Smooth muscle cell (in vitro differentiated cells): ENCODE measurements at regions not wholly inside any gene's neighbourhood (a gene's known extent, or its start where the extent isn't known, plus 50 kb on each side); places are given as distances from the start of the nearest gene placed in this dataset.

Experiments
- DNase-seq: peaks from one replicate; lab custom pipeline; 2025; ENCODE audit not compliant: unreplicated experiment; lab: John Stamatoyannopoulos, UW
- H2AFZ ChIP-seq: fragments of 200-600 bp; sonication (generic); 2 replicates; pipeline ENCODE4 v1.6.0; 2016; ENCODE audit warnings: antibody characterized with exemption, low read depth, mild to moderate bottlenecking
- H3F3A ChIP-seq: fragments of 200-600 bp; sonication (generic); 2 replicates; pipeline ENCODE4 v1.6.0; 2017; ENCODE audit warnings: antibody characterized with exemption, low read depth
- H3K27ac ChIP-seq: fragments of 200-600 bp; sonication (generic); 2 replicates; pipeline ENCODE4 v1.5.1; 2016; ENCODE audit warnings: low read depth, mild to moderate bottlenecking
- H3K27me3 ChIP-seq: fragments of 200-600 bp; sonication (generic); 2 replicates; pipeline ENCODE4 v1.6.1; 2016; ENCODE audit warnings: low read depth, mild to moderate bottlenecking
- H3K36me3 ChIP-seq: fragments of 200-600 bp; sonication (generic); 2 replicates; pipeline ENCODE4 v1.5.1; 2016; ENCODE audit warnings: low read depth
- H3K4me1 ChIP-seq: fragments of 200-600 bp; sonication (generic); 2 replicates; pipeline ENCODE4 v1.5.1; 2016; ENCODE audit warnings: low read depth
- H3K4me2 ChIP-seq: fragments of 200-600 bp; sonication (generic); 2 replicates; pipeline ENCODE4 v1.6.0; 2016; ENCODE audit warnings: mild to moderate bottlenecking
- H3K4me3 ChIP-seq: fragments of 200-600 bp; sonication (generic); 2 replicates; pipeline ENCODE4 v1.5.1; 2016; ENCODE audit warnings: mild to moderate bottlenecking
- H3K79me2 ChIP-seq: fragments of 200-600 bp; sonication (generic); 2 replicates; pipeline ENCODE4 v1.6.0; 2016; ENCODE audit warnings: low read depth, mild to moderate bottlenecking
- H3K9ac ChIP-seq: fragments of 200-600 bp; sonication (generic); 2 replicates; pipeline ENCODE4 v1.6.0; 2016; ENCODE audit warnings: low read depth
- H3K9me3 ChIP-seq: fragments of 200-600 bp; sonication (generic); replicated peaks from 2 replicates; pipeline ENCODE4 v1.5.1; 2016; ENCODE audit warnings: low read depth
- H4K20me1 ChIP-seq: fragments of 200-600 bp; sonication (generic); 2 replicates; pipeline ENCODE4 v1.6.0; 2016; ENCODE audit warnings: low read depth
- WGBS: methylation state at CpG from one replicate; pipeline ENCODE4 v1.1.7; 2016; ENCODE audit warnings: low lambda C conversion rate; 5-methylcytosine and 5-hydroxymethylcytosine counted together
- TF ChIP-seq, protein P1 (sequence below): fragments of 200-600 bp; sonication (generic); IDR thresholded peaks from 2 replicates; pipeline ENCODE4 v1.5.1; 2017; ENCODE audit warnings: borderline replicate concordance, mild to moderate bottlenecking, antibody characterized with exemption; ENCODE audit not compliant: insufficient read depth, poor library complexity, severe bottlenecking

- WGBS: 93% methylated on average over 1 of the region's 1 CpG
- TF ChIP-seq, protein P1, sequence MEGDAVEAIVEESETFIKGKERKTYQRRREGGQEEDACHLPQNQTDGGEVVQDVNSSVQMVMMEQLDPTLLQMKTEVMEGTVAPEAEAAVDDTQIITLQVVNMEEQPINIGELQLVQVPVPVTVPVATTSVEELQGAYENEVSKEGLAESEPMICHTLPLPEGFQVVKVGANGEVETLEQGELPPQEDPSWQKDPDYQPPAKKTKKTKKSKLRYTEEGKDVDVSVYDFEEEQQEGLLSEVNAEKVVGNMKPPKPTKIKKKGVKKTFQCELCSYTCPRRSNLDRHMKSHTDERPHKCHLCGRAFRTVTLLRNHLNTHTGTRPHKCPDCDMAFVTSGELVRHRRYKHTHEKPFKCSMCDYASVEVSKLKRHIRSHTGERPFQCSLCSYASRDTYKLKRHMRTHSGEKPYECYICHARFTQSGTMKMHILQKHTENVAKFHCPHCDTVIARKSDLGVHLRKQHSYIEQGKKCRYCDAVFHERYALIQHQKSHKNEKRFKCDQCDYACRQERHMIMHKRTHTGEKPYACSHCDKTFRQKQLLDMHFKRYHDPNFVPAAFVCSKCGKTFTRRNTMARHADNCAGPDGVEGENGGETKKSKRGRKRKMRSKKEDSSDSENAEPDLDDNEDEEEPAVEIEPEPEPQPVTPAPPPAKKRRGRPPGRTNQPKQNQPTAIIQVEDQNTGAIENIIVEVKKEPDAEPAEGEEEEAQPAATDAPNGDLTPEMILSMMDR: no peak
- Histone ChIP-seq H3K4me1 (no peaks in the 10 kb centered on the region), H3K27me3 (no peaks in the 10 kb centered on the region), H4K20me1 (no peaks in the 10 kb centered on the region), H3F3A (no peaks in the 10 kb centered on the region), H3K4me3 (no peak overlapping the region), H3K27ac (no peak overlapping the region), H3K9ac (no peak overlapping the region), H3K36me3 (no peaks in the 10 kb centered on the region), H2AFZ (no peak overlapping the region), H3K79me2 (no peaks in the 10 kb centered on the region), H3K9me3 (no peaks in the 10 kb centered on the region), H3K4me2 (no peak overlapping the region)
- DNase-seq: no peak
Observed at GRCh38 chr11:26106726-26107125, 225.2 kb upstream of the ANO3 start.

- DNase-seq: no peak
- WGBS: 87% methylated on average over 2 of the region's 2 CpGs
Observed at GRCh38 chr11:26109658-26110368, 222.1 kb upstream of the ANO3 start.

DNA sequence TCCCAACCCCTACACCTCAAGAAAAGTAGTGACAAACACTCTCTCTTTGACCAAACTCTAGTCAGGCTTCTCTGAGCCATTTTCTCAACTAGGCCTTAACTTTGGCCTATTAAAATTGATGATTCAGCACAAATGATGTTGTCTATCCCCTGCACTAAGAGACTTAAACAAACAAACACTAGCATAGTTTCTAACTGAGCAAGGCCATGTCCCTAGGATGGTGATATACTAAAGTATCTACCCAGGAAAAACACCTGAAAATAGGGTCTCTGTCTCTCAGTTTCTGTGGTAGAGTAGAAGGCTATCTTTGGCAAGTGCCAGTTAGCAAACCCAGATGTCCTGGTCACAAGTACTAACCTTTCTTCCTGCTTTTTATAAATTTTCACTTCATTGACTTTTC is 219.7 kb upstream of the ANO3 start:
- TF ChIP-seq, protein P1: no peak
- no peak for DNase-seq
- Histone ChIP-seq H2AFZ (no peak overlapping the region), H3K4me3 (no peak overlapping the region), H4K20me1 (no peaks in the 10 kb centered on the region), H3K4me1 (no peaks in the 10 kb centered on the region), H3K9me3 (no peaks in the 10 kb centered on the region), H3K4me2 (no peak overlapping the region), H3F3A (no peaks in the 10 kb centered on the region), H3K27me3 (no peaks in the 10 kb centered on the region), H3K79me2 (no peaks in the 10 kb centered on the region), H3K36me3 (no peaks in the 10 kb centered on the region), H3K27ac (no peak overlapping the region), H3K9ac (no peak overlapping the region)

More at GRCh38 chr11:26109658-26110368, 222.1 kb upstream of the ANO3 start:
- Histone ChIP-seq H4K20me1 (no peaks in the 10 kb centered on the region), H3K9me3 (no peaks in the 10 kb centered on the region), H3K9ac (no peak overlapping the region), H3K36me3 (no peaks in the 10 kb centered on the region), H3K27ac (no peak overlapping the region), H3F3A (no peaks in the 10 kb centered on the region), H2AFZ (no peak overlapping the region), H3K79me2 (no peaks in the 10 kb centered on the region), H3K27me3 (no peaks in the 10 kb centered on the region), H3K4me1 (no peaks in the 10 kb centered on the region), H3K4me2 (no peak overlapping the region), H3K4me3 (no peak overlapping the region)
- TF ChIP-seq, protein P1: no peak

GRCh38 chr11:26121466-26121865 is 210.5 kb upstream of the ANO3 start:
- DNase-seq: no peak
- H3K36me3 ChIP-seq: no peaks in the 10 kb centered on the region

More at GRCh38 chr11:26121466-26121865, 210.5 kb upstream of the ANO3 start:
- Histone ChIP-seq H2AFZ (no peak overlapping the region), H3K4me2 (no peak overlapping the region), H3F3A (no peaks in the 10 kb centered on the region), H4K20me1 (no peaks in the 10 kb centered on the region), H3K9me3 (no peaks in the 10 kb centered on the region), H3K27me3 (no peaks in the 10 kb centered on the region), H3K27ac (no peak overlapping the region), H3K4me1 (no peaks in the 10 kb centered on the region), H3K79me2 (no peaks in the 10 kb centered on the region), H3K9ac (no peak overlapping the region), H3K4me3 (no peak overlapping the region)
- WGBS: 93% methylated on average over 2 of the region's 2 CpGs
- TF ChIP-seq, protein P1: no peak
